Activated naive CD4-positive, alpha-beta T cell treated with anti-CD3 and anti-CD28 coated beads, Interleukin-2, amount 50 U/mL, for 72 hours (primary cell): ENCODE measurements at regions not wholly inside any gene's neighbourhood (a gene's known extent, or its start where the extent isn't known, plus 50 kb on each side); places are given as distances from the start of the nearest gene placed in this dataset.

Experiments
- ATAC-seq, 2 donors: fragments of 150-1000 bp; cut with Tn5 transposase; 2 replicates each; pipeline ENCODE4 v1.10.0; 2021; ENCODE audit warnings: mild to moderate bottlenecking in 2 of 2, moderate library complexity in 2 of 2
- DNase-seq, 2 donors: peaks; one replicate each; pipeline ENCODE4 v3.0.0; 2021 to 2022; ENCODE audit warnings: low spot score in 2 of 2
- H3K27ac Mint-ChIP-seq, 2 donors: one replicate each; pipeline ENCODE4 v1.8.0; 2022; ENCODE audit warnings: mild to moderate bottlenecking in 2 of 2, mixed read lengths in 2 of 2
- H3K36me3 Mint-ChIP-seq, 2 donors: one replicate each; pipeline ENCODE4 v1.8.0; 2022; ENCODE audit warnings: mixed read lengths in 2 of 2
- H3K9me3 Mint-ChIP-seq, 2 donors: one replicate each; pipeline ENCODE4 v1.8.0; 2022; ENCODE audit warnings: mixed read lengths in 2 of 2

DNA sequence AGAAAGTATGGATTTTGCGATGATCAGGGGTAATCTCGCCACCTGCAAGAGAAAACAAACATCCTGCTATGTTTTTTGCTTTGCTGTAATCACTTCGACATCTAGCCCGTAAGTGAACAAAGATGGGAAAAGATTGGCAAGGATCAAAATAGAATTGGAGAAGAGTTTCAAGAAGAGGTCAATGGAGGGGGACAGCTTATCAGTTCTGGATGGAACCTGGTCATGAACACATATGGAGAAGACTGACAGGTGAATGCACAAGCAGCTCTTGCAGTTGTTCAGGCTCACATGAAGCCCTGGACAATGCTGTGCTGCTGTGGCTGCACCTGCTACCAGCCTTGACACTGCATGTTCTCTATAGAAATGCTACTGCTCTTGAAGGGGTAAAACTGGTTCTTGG is 222.1 kb downstream of the BCAS1 start:
- DNase-seq (no peak), ATAC-seq (no peak)
- peak overlapping the region in 1 of 2 donors; percentile 81 for H3K27ac Mint-ChIP-seq
- H3K9me3 Mint-ChIP-seq, result no peaks in the 10 kb centered on the region
- H3K36me3 Mint-ChIP-seq, result peaks cover 0 to 5% of the 10 kb centered on the region in 2 donors

DNA sequence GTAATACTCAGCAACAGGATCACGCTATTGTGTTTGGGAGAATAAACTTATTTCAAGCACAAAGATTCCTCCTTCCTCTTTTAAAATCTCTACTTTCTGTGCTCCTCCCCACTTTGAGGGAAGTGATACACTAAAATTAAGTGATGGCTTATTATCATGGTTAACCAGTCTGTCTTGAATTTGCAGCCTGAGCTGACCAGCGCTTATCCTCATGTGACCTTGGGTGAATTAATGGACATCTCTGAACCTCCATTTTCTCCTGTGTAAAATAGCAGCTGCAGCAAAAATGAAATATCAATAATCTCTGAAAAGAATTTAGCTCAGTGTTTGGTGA is 222.6 kb downstream of the BCAS1 start:
- peak overlapping the region in 1 of 2 donors; percentile 81 for H3K27ac Mint-ChIP-seq
- peaks cover 0 to 5% of the 10 kb centered on the region in 2 donors for H3K36me3 Mint-ChIP-seq
- H3K9me3 Mint-ChIP-seq, result no peaks in the 10 kb centered on the region
- ATAC-seq (no peak), DNase-seq (no peak)

DNA sequence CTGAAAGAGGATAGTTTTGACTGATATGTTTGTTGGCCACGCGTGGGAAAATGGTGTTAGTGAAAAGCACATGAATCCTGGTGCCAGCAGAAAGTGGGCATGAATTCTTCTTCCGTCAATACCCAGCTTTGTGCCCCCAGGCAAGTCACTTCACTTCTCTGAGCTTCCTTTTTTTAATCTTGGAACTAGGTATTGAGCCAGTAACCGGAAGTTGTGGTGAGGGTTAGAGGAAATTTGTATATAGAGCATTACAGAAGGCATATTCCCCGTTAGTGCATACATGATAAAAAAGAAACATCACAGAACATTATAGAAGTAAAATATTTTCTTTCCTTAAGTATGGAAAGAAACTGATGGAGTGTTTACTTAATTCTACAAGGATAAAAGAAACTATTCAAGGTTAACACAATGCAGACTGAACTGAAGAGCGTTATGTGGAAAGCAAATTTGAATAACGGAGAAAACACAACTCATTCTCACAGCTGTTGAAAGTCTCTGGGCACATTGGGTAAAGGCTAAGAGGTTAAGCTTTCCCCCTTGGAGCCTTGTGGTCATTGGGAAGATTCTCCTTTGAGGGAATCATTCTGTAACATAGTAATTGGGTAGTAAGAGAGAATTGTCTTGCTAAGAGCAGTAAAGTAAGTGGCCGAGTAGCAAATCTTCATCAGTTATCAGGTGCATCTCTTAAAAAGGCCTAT is 223.1 kb downstream of the BCAS1 start:
- ATAC-seq, result no peak
- Mint-ChIP-seq H3K9me3 (no peaks in the 10 kb centered on the region), H3K27ac (peak overlapping the region in 1 of 2 donors; percentile 81), H3K36me3 (peaks cover 0 to 5% of the 10 kb centered on the region in 2 donors)
- DNase-seq, result no peak

DNA sequence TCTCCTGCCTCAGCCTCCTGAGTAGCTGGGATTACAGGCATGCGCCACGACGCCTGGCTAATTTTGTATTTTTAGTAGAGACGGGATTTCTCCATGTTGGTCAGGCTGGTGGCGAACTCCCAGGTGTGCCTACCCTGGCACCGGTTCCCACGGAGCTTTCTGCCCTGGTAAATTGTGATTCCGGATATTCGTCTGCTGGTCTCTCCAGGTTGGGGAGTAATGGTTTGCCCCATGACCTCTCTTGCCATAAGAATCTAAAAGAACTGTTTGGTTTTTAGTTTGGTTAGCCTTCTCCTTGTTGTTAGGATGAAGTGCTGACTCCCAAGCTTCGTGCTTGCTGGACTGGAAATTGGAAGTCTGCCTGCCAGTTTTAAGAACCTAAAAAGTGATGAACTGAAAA is 223.8 kb downstream of the BCAS1 start:
- peaks cover 0 to 5% of the 10 kb centered on the region in 2 donors for H3K36me3 Mint-ChIP-seq
- no peaks in the 10 kb centered on the region for H3K9me3 Mint-ChIP-seq
- DNase-seq (no peak), ATAC-seq (no peak)
- H3K27ac Mint-ChIP-seq, result peak overlapping the region; percentile 53 to 81

DNA sequence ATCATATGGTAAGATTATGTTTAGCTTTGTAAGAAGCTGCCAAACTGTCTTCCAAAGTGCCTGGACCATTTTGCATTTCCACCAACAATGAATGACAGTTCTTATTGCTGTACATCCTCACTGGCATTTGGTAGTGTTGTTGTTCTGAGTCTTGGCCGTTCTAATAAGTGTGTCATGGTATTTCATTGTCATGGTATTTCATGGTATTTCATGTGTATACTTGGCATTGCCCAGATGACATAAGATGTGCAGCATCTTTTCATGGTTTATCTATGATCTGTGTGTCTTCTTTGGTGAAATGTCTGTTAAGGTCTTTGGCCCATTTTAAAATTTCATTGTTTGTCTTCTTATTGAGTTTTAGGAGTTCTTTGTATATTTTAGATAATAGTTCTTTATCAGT is 224.4 kb downstream of the BCAS1 start:
- ATAC-seq (no peak), DNase-seq (no peak)
- Mint-ChIP-seq H3K36me3 (peaks cover 0 to 5% of the 10 kb centered on the region in 2 donors), H3K9me3 (no peaks in the 10 kb centered on the region), H3K27ac (no peak overlapping the region)

DNA sequence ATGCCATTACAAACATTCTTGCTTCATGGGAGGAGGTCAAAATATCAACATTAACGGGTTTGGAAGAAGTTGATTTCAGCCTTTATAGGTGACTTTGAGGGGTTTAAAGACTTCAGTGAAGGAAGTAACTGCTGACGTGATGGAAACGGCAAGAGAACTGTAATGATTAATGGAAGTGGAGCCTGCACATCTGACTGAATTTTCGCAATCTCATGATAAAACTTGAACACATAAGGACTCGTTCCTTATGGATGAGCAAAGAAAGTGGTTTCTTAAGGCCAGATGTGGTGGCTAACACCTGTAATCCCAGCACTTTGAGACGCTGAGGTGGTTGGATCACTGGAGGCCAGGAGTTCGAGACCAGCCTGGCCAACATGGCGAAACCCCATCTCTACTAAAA is 226.1 kb downstream of the BCAS1 start:
- H3K9me3 Mint-ChIP-seq, result peaks cover 0 to 3% of the 10 kb centered on the region in 2 donors
- DNase-seq (no peak), ATAC-seq (no peak)
- no peak overlapping the region for H3K27ac Mint-ChIP-seq
- H3K36me3 Mint-ChIP-seq, result peaks cover 0 to 8% of the 10 kb centered on the region in 2 donors

DNA sequence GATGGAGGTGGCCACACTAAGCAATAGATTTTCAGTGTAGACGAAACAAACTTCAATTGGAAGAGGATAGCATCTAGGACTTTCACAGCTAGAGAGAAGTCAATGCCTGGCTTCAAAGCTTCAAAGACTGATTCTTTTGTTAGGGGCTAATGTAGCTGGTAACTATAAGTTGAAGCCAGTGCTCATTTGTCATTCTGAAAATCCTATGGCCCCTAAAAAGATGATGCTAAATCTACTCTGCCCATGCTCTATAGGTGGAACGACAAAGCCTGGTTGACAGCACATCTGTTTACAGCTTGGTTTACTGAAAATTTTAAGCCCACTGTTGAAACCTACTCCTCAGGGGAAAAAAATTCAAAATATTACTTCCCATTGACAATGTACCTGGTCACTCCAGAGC is 226.7 kb downstream of the BCAS1 start:
- Mint-ChIP-seq H3K36me3 (peaks cover 0 to 11% of the 10 kb centered on the region in 2 donors), H3K9me3 (peaks cover 0 to 3% of the 10 kb centered on the region in 2 donors), H3K27ac (no peak overlapping the region)
- ATAC-seq (no peak), DNase-seq (no peak)

DNA sequence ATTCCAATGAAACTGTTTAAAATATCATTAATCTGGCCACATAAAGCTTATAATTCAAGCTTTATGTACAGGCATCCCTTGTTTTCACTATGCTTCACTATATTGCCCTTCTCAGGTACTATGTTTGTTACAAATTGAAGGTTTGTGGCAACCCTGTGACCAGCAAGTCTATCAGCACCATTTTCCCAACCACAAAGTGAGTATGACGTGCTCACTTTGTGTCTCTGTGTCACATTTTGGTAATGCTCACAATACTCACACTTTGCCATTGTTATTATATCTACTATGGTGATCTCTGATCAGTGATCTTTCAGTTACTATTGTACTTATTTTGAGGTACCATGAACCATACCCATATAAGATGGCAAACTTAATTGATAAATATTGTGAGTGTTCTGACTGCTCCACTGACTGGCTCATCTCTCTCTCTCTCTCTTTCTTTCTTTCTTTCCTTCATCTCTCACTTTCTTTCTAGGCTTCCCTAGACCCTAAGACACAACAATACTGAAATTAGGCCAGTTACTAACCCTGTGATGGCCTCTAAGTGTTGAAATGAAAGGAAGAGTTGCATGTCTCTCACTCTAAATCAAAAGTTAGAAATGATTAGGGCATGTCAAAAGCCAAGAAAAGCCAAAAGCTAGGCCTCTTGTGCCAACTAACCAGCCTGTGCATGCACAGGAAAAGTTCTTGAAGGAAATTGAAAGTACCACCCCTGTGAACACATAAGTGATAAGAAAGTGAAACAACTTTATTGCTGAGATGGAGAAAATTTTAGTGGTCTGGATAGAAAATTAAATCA is 227.9 kb downstream of the BCAS1 start:
- DNase-seq (no peak), ATAC-seq (peak; percentile 62 to 84)
- peak overlapping the region; percentile 87 to 90 for H3K27ac Mint-ChIP-seq
- peaks cover 0 to 8% of the 10 kb centered on the region in 2 donors for H3K9me3 Mint-ChIP-seq
- peaks cover 0 to 11% of the 10 kb centered on the region in 2 donors for H3K36me3 Mint-ChIP-seq

DNA sequence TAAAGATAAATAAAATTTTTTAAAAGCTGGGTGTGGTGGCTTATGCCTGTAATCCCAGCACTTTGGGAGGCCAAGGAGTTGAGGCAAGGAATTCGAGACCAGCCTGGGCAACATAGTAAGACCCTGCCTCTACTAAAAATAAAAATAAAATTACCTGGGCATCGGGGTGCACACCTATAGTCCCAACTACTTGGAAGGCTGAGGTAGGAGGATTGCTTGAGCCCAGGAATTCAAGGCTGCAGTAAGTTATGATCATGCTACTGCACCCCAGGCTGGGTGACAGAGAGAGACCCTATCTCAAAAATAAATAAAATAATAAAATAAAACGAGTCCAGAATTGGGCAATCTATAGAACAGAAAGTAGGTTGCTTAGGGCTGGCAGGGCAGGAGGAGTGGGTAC is 228.7 kb downstream of the BCAS1 start:
- Mint-ChIP-seq H3K36me3 (peaks cover 0 to 6% of the 10 kb centered on the region in 2 donors), H3K27ac (peak overlapping the region; percentile 65 to 87), H3K9me3 (peaks cover 0 to 8% of the 10 kb centered on the region in 2 donors)
- ATAC-seq (no peak), DNase-seq (no peak)

DNA sequence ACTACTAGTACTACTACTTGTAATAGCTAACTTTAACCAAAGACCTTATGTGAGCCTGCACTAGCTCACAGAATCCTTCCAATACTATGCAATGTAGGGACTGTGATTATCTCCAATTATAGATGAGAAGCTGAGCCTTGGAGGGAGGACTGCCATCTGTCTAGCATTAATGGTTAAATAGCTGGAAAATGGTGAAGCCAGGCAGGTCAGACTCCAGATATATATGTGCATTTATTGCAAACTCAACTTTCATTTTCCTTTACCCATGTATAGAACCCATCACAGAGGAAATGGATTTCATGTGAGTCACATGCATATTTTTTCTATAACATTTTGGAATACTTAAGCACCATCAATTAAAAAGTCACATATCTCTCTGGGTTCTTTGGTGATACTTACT is 229.9 kb downstream of the BCAS1 start:
- peak overlapping the region in 1 of 2 donors; percentile 26 for H3K27ac Mint-ChIP-seq
- DNase-seq (no peak), ATAC-seq (peak in 1 of 2 donors; percentile 16)
- H3K36me3 Mint-ChIP-seq, result peaks cover under 1 to 6% of the 10 kb centered on the region in 2 donors
- peaks cover 0 to 8% of the 10 kb centered on the region in 2 donors for H3K9me3 Mint-ChIP-seq

DNA sequence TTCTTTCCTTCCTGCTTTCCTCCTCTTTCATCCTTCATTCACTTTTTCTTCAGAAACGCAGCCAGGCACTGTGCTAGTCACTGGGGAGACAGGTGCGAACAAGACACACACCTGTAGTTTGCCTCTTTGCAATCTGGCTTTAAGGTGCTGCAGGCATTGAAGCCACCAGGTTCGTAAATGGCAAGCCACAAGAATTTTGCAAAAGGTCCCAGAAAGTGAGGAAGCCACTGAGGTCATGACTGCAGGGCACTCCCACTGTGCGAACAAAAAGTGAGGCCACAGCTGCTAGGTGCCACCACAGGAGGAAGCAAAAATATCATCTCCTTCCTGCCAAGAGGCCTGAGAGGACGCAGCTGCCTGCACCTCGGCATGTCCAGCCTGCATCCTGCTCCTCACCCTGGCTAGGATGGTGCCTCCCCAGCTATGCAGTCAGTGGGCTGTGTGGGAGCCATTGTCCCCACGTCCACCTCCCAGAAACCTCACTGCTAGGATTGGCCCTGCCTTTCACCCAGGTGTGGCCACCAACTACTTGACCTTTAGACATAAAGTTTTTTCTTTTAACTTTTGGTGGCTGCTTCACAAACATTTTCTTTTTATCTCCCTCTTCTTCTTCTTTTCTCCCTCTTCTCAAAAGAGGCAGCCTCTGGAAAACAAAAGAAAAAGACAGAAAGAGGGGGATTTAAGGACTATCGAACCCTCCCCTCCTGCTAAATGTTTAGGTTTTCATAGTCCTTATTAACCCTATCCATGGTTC is 230.8 kb downstream of the BCAS1 start:
- peak; percentile 23 to 68 for ATAC-seq
- peaks cover 5 to 11% of the 10 kb centered on the region in 2 donors for H3K36me3 Mint-ChIP-seq
- peak overlapping the region; percentile 26 to 91 for H3K27ac Mint-ChIP-seq
- DNase-seq, result peak; percentile 26 to 74
- H3K9me3 Mint-ChIP-seq, result peaks cover 0 to 12% of the 10 kb centered on the region in 2 donors

DNA sequence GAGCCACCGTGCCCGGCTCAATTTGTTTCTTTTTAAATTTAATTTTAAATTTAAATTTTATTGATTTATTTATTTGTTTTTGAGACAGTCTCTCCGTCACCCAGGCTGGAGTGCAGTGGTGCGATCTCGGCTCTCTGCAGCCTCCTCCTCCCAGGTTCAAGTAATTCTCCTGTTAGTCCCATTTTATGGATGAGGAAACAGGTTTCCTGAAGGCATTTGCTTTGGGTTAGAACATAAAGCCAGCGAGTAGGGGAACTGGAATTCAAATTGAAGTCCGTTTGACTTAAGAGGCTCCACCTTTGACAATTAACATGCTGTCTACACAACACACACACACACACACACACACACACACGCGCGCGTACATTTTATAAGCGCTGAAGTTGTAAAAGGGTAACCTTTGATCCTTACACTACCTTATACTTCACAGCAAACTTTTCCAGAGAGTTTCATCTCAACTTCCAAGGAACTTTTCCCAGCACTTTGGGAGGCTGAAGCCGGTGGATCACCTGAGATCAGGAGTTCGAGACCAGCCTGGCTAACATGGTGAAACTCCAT is 232.0 kb downstream of the BCAS1 start:
- H3K27ac Mint-ChIP-seq, result peak overlapping the region; percentile 9 to 64
- H3K36me3 Mint-ChIP-seq, result peaks cover 5 to 17% of the 10 kb centered on the region in 2 donors
- ATAC-seq (no peak), DNase-seq (no peak)
- H3K9me3 Mint-ChIP-seq, result peaks cover 0 to 12% of the 10 kb centered on the region in 2 donors

DNA sequence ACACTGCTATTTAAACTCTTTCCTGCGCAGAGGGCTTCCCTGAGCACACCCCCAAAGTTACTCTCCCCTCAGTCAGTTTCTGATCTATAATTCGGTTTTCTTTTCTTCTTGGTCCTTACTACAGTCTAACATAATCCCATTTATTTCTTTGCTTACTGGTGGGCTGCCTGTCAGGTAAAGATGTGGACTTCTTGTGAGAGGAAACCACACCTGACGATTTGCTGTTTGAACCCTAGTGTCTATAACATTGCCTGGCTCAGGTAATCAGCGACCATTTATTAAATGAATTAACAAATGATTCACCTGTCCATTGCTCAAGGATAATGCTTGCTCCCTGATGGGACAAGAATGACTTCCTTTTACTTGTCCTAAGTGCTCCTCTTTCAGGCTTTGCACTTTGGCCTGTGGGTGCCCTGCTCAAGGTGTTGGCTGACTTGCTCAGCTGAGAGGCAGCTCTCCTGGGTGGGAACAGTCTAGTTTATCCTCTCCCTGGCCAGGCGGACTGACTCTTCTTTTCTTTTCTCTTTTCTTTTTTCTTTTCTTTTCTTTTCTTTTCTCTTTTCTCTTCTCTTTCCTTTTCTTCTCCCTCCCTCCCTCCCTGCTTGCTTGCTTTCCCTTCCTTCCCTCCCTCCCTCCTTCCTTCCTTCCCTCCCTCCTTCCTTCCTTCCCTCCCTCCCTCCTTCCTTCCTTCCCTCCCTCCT is 233.1 kb downstream of the BCAS1 start:
- Mint-ChIP-seq H3K27ac (peak overlapping the region; percentile 64 to 79), H3K9me3 (peaks cover 0 to 16% of the 10 kb centered on the region in 2 donors), H3K36me3 (peaks cover 10 to 25% of the 10 kb centered on the region in 2 donors)
- DNase-seq (no peak), ATAC-seq (no peak)

DNA sequence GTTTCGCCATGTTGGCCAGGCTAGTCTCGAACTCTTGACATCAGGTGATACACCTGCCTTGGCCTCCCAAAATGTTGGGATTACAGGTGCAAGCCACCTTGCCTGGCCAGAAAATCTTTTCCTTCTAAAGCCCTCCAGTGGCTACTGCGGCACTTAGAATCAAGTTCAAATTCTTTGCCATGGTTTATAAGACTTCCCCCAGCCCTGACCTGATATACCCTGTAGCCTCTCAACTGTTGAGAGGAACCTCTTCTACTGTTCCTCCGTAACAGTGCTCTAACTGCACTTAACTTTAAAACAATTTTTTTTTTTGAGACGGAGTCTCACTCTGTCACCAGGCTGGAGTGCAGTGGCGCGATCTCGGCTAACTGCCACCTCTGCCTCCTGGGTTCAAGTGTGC is 235.6 kb downstream of the BCAS1 start:
- ATAC-seq (no peak), DNase-seq (no peak)
- Mint-ChIP-seq H3K27ac (peak overlapping the region; percentile 26 to 83), H3K9me3 (peaks cover 0 to 18% of the 10 kb centered on the region in 2 donors), H3K36me3 (peaks cover 13 to 29% of the 10 kb centered on the region in 2 donors)

DNA sequence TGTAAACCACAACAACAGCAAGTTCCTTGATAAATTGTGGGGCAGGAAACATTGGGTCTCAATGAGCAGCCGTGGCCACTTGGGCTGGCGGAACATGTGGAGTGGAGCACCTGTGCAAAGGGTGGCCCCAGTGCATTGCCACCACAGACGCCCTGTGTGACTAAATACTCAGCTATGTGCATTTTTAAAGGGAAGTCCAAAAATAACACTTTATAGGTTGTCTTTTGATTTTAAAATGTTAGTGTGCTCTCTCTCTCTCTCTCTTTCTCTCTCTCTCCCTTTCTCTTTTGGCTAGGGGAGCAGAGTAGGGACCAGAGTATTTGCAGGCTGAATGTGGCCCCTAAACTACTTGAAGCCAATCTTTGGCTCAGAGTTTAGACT is 236.3 kb downstream of the BCAS1 start:
- ATAC-seq, result no peak
- no peak overlapping the region for H3K27ac Mint-ChIP-seq
- no peak for DNase-seq
- peaks cover 13 to 24% of the 10 kb centered on the region in 2 donors for H3K36me3 Mint-ChIP-seq
- peaks cover 0 to 14% of the 10 kb centered on the region in 2 donors for H3K9me3 Mint-ChIP-seq
